ENCODE measurements at regions not wholly inside any gene's neighbourhood (a gene's known extent, or its start where the extent isn't known, plus 50 kb on each side); places are given as distances from the start of the nearest gene placed in this dataset.

GRCh38 chr18:40469851-40470250 lies 1485.2 kb upstream of the PIK3C3 start:
- TF ChIP-seq REST (IDR thresholded peaks at IDR 0.05; ENCODE audit: insufficient read depth in 1 of 2, low read depth in 2 of 2, low read length in 2 of 2) (no peak), TAF1 (IDR thresholded peaks at IDR 0.05; ENCODE audit: borderline replicate concordance, insufficient read depth, low read length) (no peak), SIN3A (IDR thresholded peaks at IDR 0.05; ENCODE audit: borderline replicate concordance, insufficient read depth, low read length) (no peak), POLR2AphosphoS5 (IDR thresholded peaks at IDR 0.05; ENCODE audit: low read depth, low read length) (no peak), FOXP2 (optimal IDR thresholded peaks at IDR 0.05; ENCODE audit: borderline replicate concordance, extremely low read depth, extremely low read length, insufficient read depth) (no peak)

GRCh38 chr18:40469316-40469715 lies 1485.7 kb upstream of the PIK3C3 start:
- TF ChIP-seq REST (IDR thresholded peaks at IDR 0.05; ENCODE audit: insufficient read depth in 1 of 2, low read depth in 2 of 2, low read length in 2 of 2) (no peak), POLR2AphosphoS5 (IDR thresholded peaks at IDR 0.05; ENCODE audit: low read depth, low read length) (no peak), FOXP2 (optimal IDR thresholded peaks at IDR 0.05; ENCODE audit: borderline replicate concordance, extremely low read depth, extremely low read length, insufficient read depth) (no peak), TAF1 (IDR thresholded peaks at IDR 0.05; ENCODE audit: borderline replicate concordance, insufficient read depth, low read length) (no peak), SIN3A (IDR thresholded peaks at IDR 0.05; ENCODE audit: borderline replicate concordance, insufficient read depth, low read length) (no peak)

- TF ChIP-seq REST (IDR thresholded peaks at IDR 0.05; ENCODE audit: insufficient read depth in 1 of 2, low read depth in 2 of 2, low read length in 2 of 2), result no peak
- no peak for TF ChIP-seq FOXP2 (optimal IDR thresholded peaks at IDR 0.05; ENCODE audit: borderline replicate concordance, extremely low read depth, extremely low read length, insufficient read depth)
- no peak for TF ChIP-seq SIN3A (IDR thresholded peaks at IDR 0.05; ENCODE audit: borderline replicate concordance, insufficient read depth, low read length)
Measured at GRCh38 chr18:40464032-40464431, 1491.0 kb upstream of the PIK3C3 start.

GRCh38 chr18:40453903-40454302 lies 1501.1 kb upstream of the PIK3C3 start:
- TF ChIP-seq FOXP2 (optimal IDR thresholded peaks at IDR 0.05; ENCODE audit: borderline replicate concordance, extremely low read depth, extremely low read length, insufficient read depth) (no peak), SIN3A (IDR thresholded peaks at IDR 0.05; ENCODE audit: borderline replicate concordance, insufficient read depth, low read length) (no peak)

- TF ChIP-seq TAF1 (IDR thresholded peaks at IDR 0.05; ENCODE audit: borderline replicate concordance, insufficient read depth, low read length) (no peak), FOXP2 (optimal IDR thresholded peaks at IDR 0.05; ENCODE audit: borderline replicate concordance, extremely low read depth, extremely low read length, insufficient read depth) (no peak)
Measured at GRCh38 chr18:40452599-40452998, 1502.4 kb upstream of the PIK3C3 start.

GRCh38 chr18:40450751-40451150 lies 1504.3 kb upstream of the PIK3C3 start:
- TF ChIP-seq SIN3A (IDR thresholded peaks at IDR 0.05; ENCODE audit: borderline replicate concordance, insufficient read depth, low read length), result no peak
- TF ChIP-seq TAF1 (IDR thresholded peaks at IDR 0.05; ENCODE audit: borderline replicate concordance, insufficient read depth, low read length), result no peak
- no peak for TF ChIP-seq FOXP2 (optimal IDR thresholded peaks at IDR 0.05; ENCODE audit: borderline replicate concordance, extremely low read depth, extremely low read length, insufficient read depth)
- TF ChIP-seq POLR2AphosphoS5 (IDR thresholded peaks at IDR 0.05; ENCODE audit: low read depth, low read length), result no peak
- no peak for TF ChIP-seq REST (IDR thresholded peaks at IDR 0.05; ENCODE audit: insufficient read depth in 1 of 2, low read depth in 2 of 2, low read length in 2 of 2)

Data from PFSK-1 (cell line).